Hepatocyte (in vitro differentiated cells): ENCODE measurements at regions not wholly inside any gene's neighbourhood (a gene's known extent, or its start where the extent isn't known, plus 50 kb on each side); places are given as distances from the start of the nearest gene placed in this dataset.

Source experiments
- DNase-seq: peaks from one replicate; pipeline ENCODE4 v3.0.0-alpha.2; 2016; ENCODE audit warnings: low spot score
- H2AFZ ChIP-seq: fragments of 200-600 bp; sonication (generic); 2 replicates; pipeline ENCODE4 v1.6.0; 2016; ENCODE audit warnings: antibody characterized with exemption, mild to moderate bottlenecking
- H3K27ac ChIP-seq: fragments of 200-600 bp; sonication (generic); 2 replicates; pipeline ENCODE4 v1.5.1; 2016; ENCODE audit warnings: mild to moderate bottlenecking
- H3K27me3 ChIP-seq: fragments of 200-600 bp; sonication (generic); 2 replicates; pipeline ENCODE4 v1.6.1; 2016
- H3K36me3 ChIP-seq: fragments of 200-600 bp; sonication (generic); replicated peaks from 2 replicates; pipeline ENCODE4 v1.5.1; 2016; ENCODE audit warnings: low read depth; ENCODE audit not compliant: insufficient read depth
- H3K4me1 ChIP-seq: fragments of 200-600 bp; sonication (generic); 2 replicates; pipeline ENCODE4 v1.5.1; 2016; ENCODE audit warnings: mild to moderate bottlenecking, moderate library complexity; ENCODE audit not compliant: insufficient read depth
- H3K4me2 ChIP-seq: fragments of 200-600 bp; sonication (generic); 2 replicates; pipeline ENCODE4 v1.6.0; 2016
- H3K4me3 ChIP-seq: fragments of 200-600 bp; sonication (generic); 2 replicates; pipeline ENCODE4 v1.5.1; 2016; ENCODE audit warnings: mild to moderate bottlenecking
- H3K79me2 ChIP-seq: fragments of 200-600 bp; sonication (generic); 2 replicates; pipeline ENCODE4 v1.6.0; 2017; ENCODE audit warnings: mild to moderate bottlenecking
- H3K9me2 ChIP-seq: fragments of 200-600 bp; sonication (generic); replicated peaks from 2 replicates; pipeline ENCODE4 v1.6.0; 2017; ENCODE audit warnings: mild to moderate bottlenecking; ENCODE audit not compliant: insufficient read depth
- H3K9me3 ChIP-seq: fragments of 200-600 bp; sonication (generic); 2 replicates; pipeline ENCODE4 v1.5.1; 2016; ENCODE audit warnings: low read depth, mild to moderate bottlenecking
- H4K20me1 ChIP-seq: fragments of 200-600 bp; sonication (generic); 2 replicates; pipeline ENCODE4 v1.6.0; 2016; ENCODE audit warnings: mild to moderate bottlenecking; ENCODE audit not compliant: insufficient read depth, poor library complexity, severe bottlenecking
- EZH2 ChIP-seq: fragments of 200-600 bp; sonication (generic); IDR thresholded peaks from 2 replicates; pipeline ENCODE4 v1.6.1; 2016; ENCODE audit warnings: antibody characterized with exemption, mild to moderate bottlenecking, borderline replicate concordance
- EZH2phosphoT487 ChIP-seq: fragments of 200-600 bp; sonication (generic); IDR thresholded peaks from one replicate; pipeline ENCODE4 v1.6.1; 2018; ENCODE audit warnings: antibody characterized with exemption, mild to moderate bottlenecking, low read depth, moderate library complexity; ENCODE audit not compliant: unreplicated experiment, severe bottlenecking
- WGBS: methylation state at CpG from one replicate; pipeline ENCODE4 v1.1.6; 2016; ENCODE audit warnings: low lambda C conversion rate; ENCODE audit errors: missing lambda C conversion rate; 5-methylcytosine and 5-hydroxymethylcytosine counted together
- TF ChIP-seq, protein P1 (sequence below): fragments of 200-600 bp; sonication (generic); IDR thresholded peaks from 2 replicates; pipeline ENCODE4 v1.5.1; 2016; ENCODE audit warnings: antibody characterized with exemption, mild to moderate bottlenecking; ENCODE audit not compliant: poor library complexity

DNA sequence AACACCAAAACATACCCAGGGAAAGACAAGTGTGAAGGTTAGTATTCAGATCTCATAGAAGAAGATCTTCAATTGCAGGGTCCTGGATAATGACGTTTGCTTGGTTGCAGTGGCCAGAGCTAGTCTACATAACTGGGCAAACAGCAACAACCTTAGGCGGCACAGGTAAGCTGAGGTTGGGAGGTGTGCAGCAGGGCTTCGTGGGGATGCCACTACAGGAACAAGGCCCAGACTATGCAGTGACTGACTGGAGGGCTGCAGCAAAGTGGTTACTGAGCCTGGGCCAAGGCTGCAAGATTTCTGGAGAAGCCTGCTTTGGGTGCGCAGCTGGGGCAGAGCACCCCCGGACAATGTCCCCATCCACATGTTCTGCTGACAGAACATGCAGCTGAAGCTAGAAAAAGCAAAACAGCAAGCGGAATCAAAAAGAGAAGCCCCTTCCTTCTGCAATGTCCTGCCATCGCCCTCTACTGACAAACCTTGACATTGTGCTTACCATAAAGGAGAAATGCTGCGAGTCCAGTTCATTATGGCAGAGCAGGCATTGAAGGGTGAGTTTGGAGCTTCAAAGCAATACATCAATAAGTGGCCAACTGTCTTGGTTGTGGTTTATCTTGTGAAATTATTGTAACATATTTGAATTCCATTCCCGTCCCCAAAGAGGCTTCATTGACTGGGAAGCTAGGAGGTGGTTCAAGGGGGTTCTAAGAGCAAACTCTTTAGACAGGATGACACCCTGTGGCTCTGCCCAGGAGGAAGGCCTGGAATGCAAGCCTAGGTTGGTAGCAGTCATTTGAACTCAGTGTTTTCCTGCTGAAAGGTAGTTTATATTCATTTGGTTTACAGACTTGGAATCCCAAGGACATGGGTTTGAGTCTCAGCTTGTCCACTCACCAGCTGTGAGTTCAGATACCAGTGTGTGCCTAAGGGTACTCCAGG is 217.0 kb downstream of the PDCD6IP start:
- H2AFZ ChIP-seq = no peak overlapping the region
- no peak for DNase-seq
- TF ChIP-seq EZH2 (no peak), EZH2phosphoT487 (no peak)
- TF ChIP-seq, protein P1, sequence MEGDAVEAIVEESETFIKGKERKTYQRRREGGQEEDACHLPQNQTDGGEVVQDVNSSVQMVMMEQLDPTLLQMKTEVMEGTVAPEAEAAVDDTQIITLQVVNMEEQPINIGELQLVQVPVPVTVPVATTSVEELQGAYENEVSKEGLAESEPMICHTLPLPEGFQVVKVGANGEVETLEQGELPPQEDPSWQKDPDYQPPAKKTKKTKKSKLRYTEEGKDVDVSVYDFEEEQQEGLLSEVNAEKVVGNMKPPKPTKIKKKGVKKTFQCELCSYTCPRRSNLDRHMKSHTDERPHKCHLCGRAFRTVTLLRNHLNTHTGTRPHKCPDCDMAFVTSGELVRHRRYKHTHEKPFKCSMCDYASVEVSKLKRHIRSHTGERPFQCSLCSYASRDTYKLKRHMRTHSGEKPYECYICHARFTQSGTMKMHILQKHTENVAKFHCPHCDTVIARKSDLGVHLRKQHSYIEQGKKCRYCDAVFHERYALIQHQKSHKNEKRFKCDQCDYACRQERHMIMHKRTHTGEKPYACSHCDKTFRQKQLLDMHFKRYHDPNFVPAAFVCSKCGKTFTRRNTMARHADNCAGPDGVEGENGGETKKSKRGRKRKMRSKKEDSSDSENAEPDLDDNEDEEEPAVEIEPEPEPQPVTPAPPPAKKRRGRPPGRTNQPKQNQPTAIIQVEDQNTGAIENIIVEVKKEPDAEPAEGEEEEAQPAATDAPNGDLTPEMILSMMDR = peak; percentile 21
- WGBS = 86% methylated on average over 9 of the region's 9 CpGs
- H4K20me1 ChIP-seq = no peaks in the 10 kb centered on the region
- no peaks in the 10 kb centered on the region for H3K36me3 ChIP-seq
- no peaks in the 10 kb centered on the region for H3K9me3 ChIP-seq
- H3K27ac ChIP-seq = no peak overlapping the region
- H3K9me2 ChIP-seq = no peaks in the 10 kb centered on the region
- no peaks in the 10 kb centered on the region for H3K27me3 ChIP-seq
- no peak overlapping the region for H3K4me2 ChIP-seq
- H3K79me2 ChIP-seq = no peaks in the 10 kb centered on the region
- peaks cover 24% of the 10 kb centered on the region for H3K4me1 ChIP-seq
- no peak overlapping the region for H3K4me3 ChIP-seq

DNA sequence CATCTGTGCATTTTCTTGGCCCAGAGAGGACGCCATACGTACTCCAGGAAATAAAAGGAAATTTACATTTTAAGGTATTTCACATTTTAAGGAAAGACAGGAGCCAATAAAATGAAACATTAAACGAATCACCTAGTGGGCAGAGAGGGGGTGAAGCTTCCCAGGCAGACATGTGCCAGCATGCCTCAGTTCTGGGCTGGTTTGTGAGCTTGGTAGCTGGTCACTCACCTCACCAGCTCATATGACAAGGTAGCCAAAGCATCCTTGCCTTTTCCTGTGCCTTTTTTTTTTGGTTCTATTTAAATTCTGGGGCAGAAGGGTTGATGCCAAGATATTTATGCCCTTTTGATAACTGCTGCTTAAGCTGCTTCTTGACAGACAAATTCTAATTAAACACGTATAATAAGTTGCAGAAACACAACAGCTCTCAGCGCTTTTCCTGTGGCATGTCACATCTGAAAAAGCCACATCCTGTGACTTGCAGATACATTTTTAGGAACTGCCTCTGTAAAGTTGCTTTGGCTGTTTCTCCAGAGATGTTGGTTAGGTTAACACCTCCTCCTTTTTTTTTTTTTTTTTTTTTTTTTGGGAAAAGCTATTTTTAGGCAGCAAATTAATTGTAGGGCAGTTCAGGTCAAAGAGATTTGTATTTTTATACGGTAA is 218.6 kb downstream of the PDCD6IP start:
- no peaks in the 10 kb centered on the region for H3K9me3 ChIP-seq
- no peaks in the 10 kb centered on the region for H3K27me3 ChIP-seq
- 87% methylated on average over 6 of the region's 6 CpGs for WGBS
- H4K20me1 ChIP-seq = no peaks in the 10 kb centered on the region
- H2AFZ ChIP-seq = no peak overlapping the region
- H3K36me3 ChIP-seq = no peaks in the 10 kb centered on the region
- no peak overlapping the region for H3K4me2 ChIP-seq
- H3K4me1 ChIP-seq = peaks cover 11% of the 10 kb centered on the region
- H3K27ac ChIP-seq = no peak overlapping the region
- TF ChIP-seq, protein P1 = no peak
- TF ChIP-seq EZH2phosphoT487 = no peak
- TF ChIP-seq EZH2 = no peak
- H3K79me2 ChIP-seq = no peaks in the 10 kb centered on the region
- H3K4me3 ChIP-seq = no peak overlapping the region
- no peaks in the 10 kb centered on the region for H3K9me2 ChIP-seq
- no peak for DNase-seq

DNA sequence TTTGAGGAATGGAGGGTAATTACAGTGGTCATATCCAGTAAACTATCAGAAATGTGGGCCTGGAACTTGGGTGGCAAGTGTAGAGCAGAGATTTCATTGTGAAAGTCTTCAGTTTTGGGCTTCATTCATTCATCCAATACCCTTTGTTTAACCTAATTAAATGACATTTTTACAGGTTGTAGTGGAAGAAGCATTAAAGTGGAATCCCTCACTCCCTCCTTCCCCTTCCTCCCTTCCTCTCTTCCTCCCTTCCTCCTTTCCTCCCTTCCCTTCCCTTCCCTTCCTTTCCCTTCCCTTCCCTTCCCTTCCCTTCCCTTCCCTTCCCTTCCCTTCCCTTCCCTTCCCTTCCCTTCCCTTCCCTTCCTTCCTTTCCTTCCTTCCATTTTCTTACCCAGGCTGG is 219.3 kb downstream of the PDCD6IP start:
- no peak overlapping the region for H3K27ac ChIP-seq

More for the DNA sequence above, 219.3 kb downstream of the PDCD6IP start:
- H3K4me3 ChIP-seq = no peak overlapping the region
- no peak for TF ChIP-seq EZH2phosphoT487
- TF ChIP-seq EZH2 = no peak
- TF ChIP-seq, protein P1 = no peak
- H3K4me1 ChIP-seq = peaks cover 5% of the 10 kb centered on the region
- H2AFZ ChIP-seq = no peak overlapping the region
- no peak overlapping the region for H3K4me2 ChIP-seq
- no peaks in the 10 kb centered on the region for H3K36me3 ChIP-seq
- H3K9me3 ChIP-seq = no peaks in the 10 kb centered on the region
- no peaks in the 10 kb centered on the region for H4K20me1 ChIP-seq
- no peaks in the 10 kb centered on the region for H3K79me2 ChIP-seq
- H3K27me3 ChIP-seq = no peaks in the 10 kb centered on the region
- no peaks in the 10 kb centered on the region for H3K9me2 ChIP-seq
- DNase-seq = no peak
